Pancreas (tissue), 10 donors: ENCODE measurements at regions not wholly inside any gene's neighbourhood (a gene's known extent, or its start where the extent isn't known, plus 50 kb on each side); places are given as distances from the start of the nearest gene placed in this dataset.
A peak's percentile ranks its signal among the peaks of the same experiment; 100 is the strongest.

Source experiments
- ATAC-seq, 4 donors: fragments of 200-7000 bp; cut with Tn5 transposase; one replicate each; pipeline versions ENCODE4 v1.8.0 to v1.9.1; 2020; ENCODE audit warnings: mild to moderate bottlenecking in 4 of 4, moderate library complexity in 4 of 4
- DNase-seq, 6 donors: peaks; one replicate each; pipeline ENCODE4 v3.0.0-alpha.2; 2020
- FAIRE-seq: peaks from 2 replicates; lab custom pipeline; 2012; peaks lifted over from hg19 to GRCh38; lab: Jason Lieb, UNC
- H3K27ac ChIP-seq, 4 donors: fragments of 200-600 bp; sonication (generic); 1 replicate in 3 of 4; 2 replicates in 1 of 4; pipeline versions ENCODE4 v1.5.0 to v1.8.0; 2020
- H3K27me3 ChIP-seq, 4 donors: fragments of 200-600 bp; one replicate each; pipeline ENCODE4 v1.8.0; 2021
- H3K36me3 ChIP-seq, 3 donors: fragments of 200-600 bp; sonication (generic) in 1 of 3; one replicate each; pipeline versions ENCODE4 v1.5.0 to v1.8.0; 2020 to 2021
- H3K4me1 ChIP-seq, 3 donors: fragments of 200-600 bp; one replicate each; pipeline ENCODE4 v1.8.0; 2021
- H3K4me3 ChIP-seq, 4 donors: fragments of 200-600 bp; sonication (generic) in 2 of 4; one replicate each; pipeline versions ENCODE4 v1.5.0 to v1.8.0; 2020 to 2021
- H3K9me3 ChIP-seq, 4 donors: fragments of 200-600 bp; one replicate each; pipeline ENCODE4 v1.8.0; 2021
- CTCF ChIP-seq, 4 donors: fragments of 200-600 bp; sonication (generic) in 3 of 4; IDR thresholded peaks; one replicate each; pipeline versions ENCODE4 v1.5.0 to v1.8.0; 2021; ENCODE audit warnings: antibody characterized with exemption in 4 of 4
- WGBS, 2 donors: extraction: QIAGEN DNeasy Blood & Tissue Kit; methylation state at CpG; one replicate each; pipeline ENCODE4 v1.1.7; 2013; 5-methylcytosine and 5-hydroxymethylcytosine counted together
- intact Hi-C, 3 donors: fragments of 100-400 bp; cut with DNase I; formaldehyde crosslinking; loops; one replicate each; pipeline versions ENCODE4 v1.11.1 to v1.14.2; 2022
- donor health status: healthy with polysubstance abuse.
- donor health status: DM: no; HTN: no; CAD: no; lungs with moderate emphysema.
- donor health status: DM: no; HTN: no; CAD: no.
- donor health status: control.
- donor health status: control.
- donor health status: Bipolar disorder and iron deficiency.
- donor health status: DM: yes; HTN: yes; CAD: no.
- donor health status: DM: no; HTN: no; CAD: no.
- donor health status: DM: no; HTN: no; CAD: no.
- donor health status: DM: yes; HTN: yes; CAD: no.

GRCh38 chr9:4933177-4933576 is 51.9 kb upstream of the JAK2 start:
- ATAC-seq (peak in 2 of 4 donors; percentile 27 to 46), FAIRE-seq (no peak), DNase-seq (no peak)
- H3K27ac ChIP-seq = no peak overlapping the region
- TF ChIP-seq CTCF (IDR thresholded peaks at IDR 0.05) = no peak
- peaks cover 0 to 4% (median 0%) of the 10 kb centered on the region in 3 donors for H3K4me1 ChIP-seq
- no peaks in the 10 kb centered on the region for H3K27me3 ChIP-seq
- no peaks in the 10 kb centered on the region for H3K36me3 ChIP-seq
- no peaks in the 10 kb centered on the region for H3K9me3 ChIP-seq
- H3K4me3 ChIP-seq = no peak overlapping the region
- WGBS, 2 donors = 60 to 63% methylated on average over 4 of the region's 4 CpGs
- intact Hi-C loops = no loop called here

GRCh38 chr9:4933861-4934260 is 51.2 kb upstream of the JAK2 start:
- no peak overlapping the region for H3K4me3 ChIP-seq
- ATAC-seq (no peak), DNase-seq (no peak), FAIRE-seq (no peak)
- H3K9me3 ChIP-seq = no peaks in the 10 kb centered on the region
- no peaks in the 10 kb centered on the region for H3K27me3 ChIP-seq
- no peak for TF ChIP-seq CTCF (IDR thresholded peaks at IDR 0.05)
- no peaks in the 10 kb centered on the region for H3K36me3 ChIP-seq
- WGBS, 2 donors = 95 to 96% methylated on average over 2 of the region's 2 CpGs
- H3K4me1 ChIP-seq = peaks cover 0 to 4% (median 0%) of the 10 kb centered on the region in 3 donors
- intact Hi-C loops = no loop called here
- H3K27ac ChIP-seq = no peak overlapping the region

- no peak for TF ChIP-seq CTCF (IDR thresholded peaks at IDR 0.05)
- H3K4me1 ChIP-seq = peaks cover 0 to 4% (median 0%) of the 10 kb centered on the region in 3 donors
- intact Hi-C loops = no loop called here
- no peaks in the 10 kb centered on the region for H3K27me3 ChIP-seq
- FAIRE-seq (no peak), ATAC-seq (no peak), DNase-seq (no peak)
- WGBS, 2 donors = 73 to 93% methylated on average over 4 of the region's 4 CpGs
- no peaks in the 10 kb centered on the region for H3K9me3 ChIP-seq
- H3K4me3 ChIP-seq = no peak overlapping the region
- no peaks in the 10 kb centered on the region for H3K36me3 ChIP-seq
- no peak overlapping the region for H3K27ac ChIP-seq
Observed at GRCh38 chr9:4935001-4935672, 49.9 kb upstream of the JAK2 start.
